Neural cell (in vitro differentiated cells): ENCODE measurements at regions not wholly inside any gene's neighbourhood (a gene's known extent, or its start where the extent isn't known, plus 50 kb on each side); places are given as distances from the start of the nearest gene placed in this dataset.

Experiments used
- CTCF ChIP-seq: fragments of 450-650 bp; IDR thresholded peaks from 2 replicates; pipeline ENCODE4 v1.5.1; 2014; ENCODE audit warnings: antibody characterized with exemption, mild to moderate bottlenecking, moderate library complexity; ENCODE audit not compliant: poor library complexity, severe bottlenecking
- POLR2AphosphoS5 ChIP-seq: IDR thresholded peaks from 2 replicates; pipeline ENCODE4 v1.6.1; 2012

- TF ChIP-seq CTCF, result no peak
- TF ChIP-seq POLR2AphosphoS5, result no peak
These were observed 458.5 kb upstream of the PTGER4 start for GRCh38 chr5:40221255-40221654.
